HEK293 (cell line): ENCODE measurements at regions not wholly inside any gene's neighbourhood (a gene's known extent, or its start where the extent isn't known, plus 50 kb on each side); places are given as distances from the start of the nearest gene placed in this dataset.

Experiments used
- CTCF ChIA-PET: fragments of 350-600 bp; formaldehyde crosslinking; extraction: SDS; loops from one replicate; lab custom pipeline; 2021; ENCODE audit warnings: antibody characterized with exemption; lab: Yijun Ruan, JAX
- POLR2A ChIA-PET: fragments of 300-600 bp; formaldehyde crosslinking; extraction: SDS; loops from one replicate; lab custom pipeline; 2020; ENCODE audit warnings: antibody characterized with exemption, inconsistent platforms; lab: Yijun Ruan, JAX
- H3K27ac ChIP-seq: fragments of 200-500 bp; sonication (Bioruptor generic); 2 replicates; pipeline ENCODE4 v1.5.1; 2014; ENCODE audit warnings: low read depth, low read length, control low read depth, inconsistent platforms; ENCODE audit errors: extremely low read depth
- H3K36me3 ChIP-seq, 2 experiments: fragments of 200-500 bp in 1 of 2; sonication (Bioruptor generic) in 1 of 2; 1 replicate in 1 of 2; 2 replicates in 1 of 2; pipeline ENCODE4 v1.5.1; 2014 to 2017; ENCODE audit warnings: inconsistent platforms in 2 of 2, low read length in 2 of 2; ENCODE audit not compliant: control insufficient read depth in 2 of 2, insufficient read depth in 1 of 2
- H3K4me1 ChIP-seq: fragments of 200-500 bp; sonication (Bioruptor generic); 2 replicates; pipeline ENCODE4 v1.5.1; 2014; ENCODE audit warnings: mild to moderate bottlenecking, low read length, inconsistent platforms; ENCODE audit not compliant: control insufficient read depth, insufficient read depth
- H3K4me3 ChIP-seq: 2 replicates; pipeline ENCODE4 v1.5.1; 2011; ENCODE audit warnings: low read depth, mild to moderate bottlenecking, control low read depth, low read length, moderate library complexity
- H3K9me3 ChIP-seq: fragments of 200-500 bp; sonication (Bioruptor generic); 2 replicates; pipeline ENCODE4 v1.5.1; 2014; ENCODE audit warnings: low read depth, low read length, inconsistent platforms; ENCODE audit not compliant: control insufficient read depth, insufficient read depth
- GLIS1 ChIP-seq: fragments of 450-650 bp; formaldehyde crosslinking; IDR thresholded peaks from 2 replicates; pipeline ENCODE4 v1.5.1; 2016; ENCODE audit warnings: missing biosample characterization, missing genetic modification characterization
- GLIS2 ChIP-seq: fragments of 450-650 bp; formaldehyde crosslinking; IDR thresholded peaks from 2 replicates; pipeline ENCODE4 v1.5.1; 2016; ENCODE audit warnings: missing biosample characterization, missing genetic modification characterization
- PRDM10 ChIP-seq: fragments of 450-650 bp; formaldehyde crosslinking; IDR thresholded peaks from 2 replicates; pipeline ENCODE4 v1.5.1; 2016; ENCODE audit warnings: missing biosample characterization, missing genetic modification characterization
- SETDB1 ChIP-seq: IDR thresholded peaks from one replicate; pipeline ENCODE4 v1.6.1; 2017; ENCODE audit warnings: mild to moderate bottlenecking, low read length, moderate library complexity, mixed read lengths; ENCODE audit not compliant: insufficient read length
- ZBTB48 ChIP-seq: fragments of 450-650 bp; formaldehyde crosslinking; IDR thresholded peaks from 2 replicates; pipeline ENCODE4 v1.5.1; 2016; ENCODE audit warnings: missing biosample characterization, missing genetic modification characterization
- ZBTB6 ChIP-seq: fragments of 450-650 bp; formaldehyde crosslinking; IDR thresholded peaks from 2 replicates; pipeline ENCODE4 v1.5.1; 2017; ENCODE audit warnings: missing biosample characterization, missing genetic modification characterization
- ZFP41 ChIP-seq: fragments of 450-650 bp; formaldehyde crosslinking; IDR thresholded peaks from 2 replicates; pipeline ENCODE4 v1.5.1; 2016; ENCODE audit warnings: missing biosample characterization, missing genetic modification characterization, borderline replicate concordance
- ZNF138 ChIP-seq: fragments of 450-650 bp; formaldehyde crosslinking; IDR thresholded peaks from 2 replicates; pipeline ENCODE4 v1.5.1; 2016; ENCODE audit warnings: missing biosample characterization, missing genetic modification characterization, borderline replicate concordance
- ZNF274 ChIP-seq, 2 experiments: fragments of 200-500 bp in 1 of 2; fragments of 450-650 bp in 1 of 2; sonication (Bioruptor generic) in 1 of 2; formaldehyde crosslinking in 1 of 2; IDR thresholded peaks; 2 replicates each; pipeline versions ENCODE4 v1.5.1 to v1.6.1; 2014 to 2016; ENCODE audit warnings: borderline replicate concordance in 1 of 2, inconsistent platforms in 1 of 2, low read length in 1 of 2, missing biosample characterization in 1 of 2, missing genetic modification characterization in 1 of 2
- ZNF449 ChIP-seq: fragments of 450-650 bp; formaldehyde crosslinking; IDR thresholded peaks from 2 replicates; pipeline ENCODE4 v1.5.1; 2017; ENCODE audit warnings: missing biosample characterization, mild to moderate bottlenecking, missing genetic modification characterization, moderate library complexity
- ZNF501 ChIP-seq: fragments of 450-650 bp; formaldehyde crosslinking; IDR thresholded peaks from 2 replicates; pipeline ENCODE4 v1.5.1; 2016; ENCODE audit warnings: missing biosample characterization, missing genetic modification characterization
- ZNF513 ChIP-seq: fragments of 450-650 bp; IDR thresholded peaks from 2 replicates; pipeline ENCODE4 v1.5.1; 2018; ENCODE audit warnings: missing biosample characterization, missing genetic modification characterization
- ZNF514 ChIP-seq: fragments of 450-650 bp; formaldehyde crosslinking; IDR thresholded peaks from 2 replicates; pipeline ENCODE4 v1.5.1; 2016; ENCODE audit warnings: missing biosample characterization, missing genetic modification characterization
- ZNF600 ChIP-seq: fragments of 450-650 bp; formaldehyde crosslinking; IDR thresholded peaks from 2 replicates; pipeline ENCODE4 v1.5.1; 2016; ENCODE audit warnings: missing biosample characterization, missing genetic modification characterization
- ZNF624 ChIP-seq: fragments of 450-650 bp; formaldehyde crosslinking; IDR thresholded peaks from 2 replicates; pipeline ENCODE4 v1.5.1; 2017; ENCODE audit warnings: missing biosample characterization, missing genetic modification characterization
- ZNF660 ChIP-seq: fragments of 450-650 bp; IDR thresholded peaks from 2 replicates; pipeline ENCODE4 v1.5.1; 2018; ENCODE audit warnings: missing biosample characterization, mild to moderate bottlenecking, missing genetic modification characterization
- TF ChIP-seq, protein P1 (sequence below): fragments of 450-650 bp; formaldehyde crosslinking; IDR thresholded peaks from 2 replicates; pipeline ENCODE4 v1.5.1; 2016; ENCODE audit warnings: missing biosample characterization, missing genetic modification characterization
- TF ChIP-seq, protein P2 (sequence below): fragments of 450-650 bp; formaldehyde crosslinking; IDR thresholded peaks from 2 replicates; pipeline ENCODE4 v1.5.1; 2016; ENCODE audit warnings: missing biosample characterization, missing genetic modification characterization
- TF ChIP-seq, protein P3 (sequence below): fragments of 450-650 bp; formaldehyde crosslinking; optimal IDR thresholded peaks from 2 replicates; pipeline ENCODE3; 2016; ENCODE audit warnings: missing biosample characterization, mild to moderate bottlenecking, missing genetic modification characterization

GRCh38 chr10:52836816-52837215 lies 64.2 kb upstream of the MBL2 start:
- TF ChIP-seq GLIS1 (tag by site-specific recombination) (no peak), ZNF624 (tag by site-specific recombination) (no peak), ZBTB6 (no peak), ZNF660 (tag by site-specific recombination) (no peak), ZNF501 (tag by site-specific recombination) (no peak), SETDB1 (no peak), ZNF449 (tag by site-specific recombination) (no peak), ZNF274 (IDR thresholded peaks at IDR 0.05; ENCODE audit: low read length) (no peak), ZNF274 (tag by site-specific recombination; IDR thresholded peaks at IDR 0.05; ENCODE audit: borderline replicate concordance) (no peak), ZNF514 (no peak), ZFP41 (tag by site-specific recombination) (no peak), GLIS2 (no peak), ZNF138 (tag by site-specific recombination) (no peak), ZBTB48 (tag by site-specific recombination) (no peak), ZNF513 (no peak), PRDM10 (no peak), ZNF600 (tag by site-specific recombination) (no peak)
- TF ChIP-seq, protein P1, sequence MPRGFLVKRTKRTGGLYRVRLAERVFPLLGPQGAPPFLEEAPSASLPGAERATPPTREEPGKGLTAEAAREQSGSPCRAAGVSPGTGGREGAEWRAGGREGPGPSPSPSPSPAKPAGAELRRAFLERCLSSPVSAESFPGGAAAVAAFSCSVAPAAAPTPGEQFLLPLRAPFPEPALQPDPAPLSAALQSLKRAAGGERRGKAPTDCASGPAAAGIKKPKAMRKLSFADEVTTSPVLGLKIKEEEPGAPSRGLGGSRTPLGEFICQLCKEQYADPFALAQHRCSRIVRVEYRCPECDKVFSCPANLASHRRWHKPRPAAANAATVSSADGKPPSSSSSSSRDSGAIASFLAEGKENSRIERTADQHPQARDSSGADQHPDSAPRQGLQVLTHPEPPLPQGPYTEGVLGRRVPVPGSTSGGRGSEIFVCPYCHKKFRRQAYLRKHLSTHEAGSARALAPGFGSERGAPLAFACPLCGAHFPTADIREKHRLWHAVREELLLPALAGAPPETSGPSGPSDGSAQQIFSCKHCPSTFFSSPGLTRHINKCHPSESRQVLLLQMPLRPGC (tag by site-specific recombination), result no peak
- TF ChIP-seq, protein P2, sequence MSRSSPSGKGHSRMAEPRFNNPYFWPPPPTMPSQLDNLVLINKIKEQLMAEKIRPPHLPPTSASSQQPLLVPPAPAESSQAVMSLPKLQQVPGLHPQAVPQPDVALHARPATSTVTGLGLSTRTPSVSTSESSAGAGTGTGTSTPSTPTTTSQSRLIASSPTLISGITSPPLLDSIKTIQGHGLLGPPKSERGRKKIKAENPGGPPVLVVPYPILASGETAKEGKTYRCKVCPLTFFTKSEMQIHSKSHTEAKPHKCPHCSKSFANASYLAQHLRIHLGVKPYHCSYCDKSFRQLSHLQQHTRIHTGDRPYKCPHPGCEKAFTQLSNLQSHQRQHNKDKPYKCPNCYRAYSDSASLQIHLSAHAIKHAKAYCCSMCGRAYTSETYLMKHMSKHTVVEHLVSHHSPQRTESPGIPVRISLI (tag by site-specific recombination), result no peak
- TF ChIP-seq, protein P3, sequence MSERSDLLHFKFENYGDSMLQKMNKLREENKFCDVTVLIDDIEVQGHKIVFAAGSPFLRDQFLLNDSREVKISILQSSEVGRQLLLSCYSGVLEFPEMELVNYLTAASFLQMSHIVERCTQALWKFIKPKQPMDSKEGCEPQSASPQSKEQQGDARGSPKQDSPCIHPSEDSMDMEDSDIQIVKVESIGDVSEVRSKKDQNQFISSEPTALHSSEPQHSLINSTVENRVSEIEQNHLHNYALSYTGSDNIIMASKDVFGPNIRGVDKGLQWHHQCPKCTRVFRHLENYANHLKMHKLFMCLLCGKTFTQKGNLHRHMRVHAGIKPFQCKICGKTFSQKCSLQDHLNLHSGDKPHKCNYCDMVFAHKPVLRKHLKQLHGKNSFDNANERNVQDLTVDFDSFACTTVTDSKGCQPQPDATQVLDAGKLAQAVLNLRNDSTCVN (tag by site-specific recombination), result no peak
- Histone ChIP-seq H3K4me3 (no peak overlapping the region), H3K9me3 (no peaks in the 10 kb centered on the region), H3K4me1 (no peaks in the 10 kb centered on the region), H3K27ac (no peak overlapping the region), H3K36me3 (no peaks in the 10 kb centered on the region)
- ChIA-PET POLR2A (no interaction called here), CTCF (interaction anchor here (2.2 kb wide), 1 partner anchor 19 kb away, joined by 8 read pairs; no protein-coding TSS in a partner anchor)
